Fibroblast of peridontal ligament (primary cell): ENCODE measurements at regions not wholly inside any gene's neighbourhood (a gene's known extent, or its start where the extent isn't known, plus 50 kb on each side); places are given as distances from the start of the nearest gene placed in this dataset.

ENCODE experiments used
- DNase-seq: peaks from one replicate; pipeline ENCODE4 v3.0.0-alpha.2; 2010; ENCODE audit errors: extremely low read depth

- DNase-seq: no peak
These were observed 1153.4 kb downstream of the IGSF11 start for GRCh38 chr3:117881210-117881609.

- DNase-seq: no peak
These were observed 1149.6 kb downstream of the IGSF11 start for GRCh38 chr3:117885011-117885441.

GRCh38 chr3:117886147-117886546 is 1148.5 kb downstream of the IGSF11 start:
- no peak for DNase-seq

GRCh38 chr3:117887031-117887430 is 1147.6 kb downstream of the IGSF11 start:
- DNase-seq: no peak

GRCh38 chr3:117887901-117888300 is 1146.7 kb downstream of the IGSF11 start:
- DNase-seq: peak; percentile 40

GRCh38 chr3:117892431-117892841 is 1142.2 kb downstream of the IGSF11 start:
- peak; percentile 88 for DNase-seq

GRCh38 chr3:117893001-117893400 is 1141.6 kb downstream of the IGSF11 start:
- peak; percentile 74 for DNase-seq

GRCh38 chr3:117893638-117894037 is 1141.0 kb downstream of the IGSF11 start:
- DNase-seq: no peak

- DNase-seq: no peak
These were observed 1135.7 kb downstream of the IGSF11 start for GRCh38 chr3:117898722-117899522.

GRCh38 chr3:117903226-117903625 is 1131.4 kb downstream of the IGSF11 start:
- peak; percentile 99 for DNase-seq

- no peak for DNase-seq
These were observed 1123.7 kb downstream of the IGSF11 start for GRCh38 chr3:117910820-117911521.

- DNase-seq: no peak
These were observed 1122.3 kb downstream of the IGSF11 start for GRCh38 chr3:117912352-117912751.

- DNase-seq: no peak
These were observed 1120.0 kb downstream of the IGSF11 start for GRCh38 chr3:117914540-117915100.

- DNase-seq: no peak
These were observed 1117.8 kb downstream of the IGSF11 start for GRCh38 chr3:117916839-117917238.

- DNase-seq: no peak
These were observed 1115.0 kb downstream of the IGSF11 start for GRCh38 chr3:117919621-117920020.

- DNase-seq: no peak
These were observed 1114.3 kb downstream of the IGSF11 start for GRCh38 chr3:117920253-117920898.

- no peak for DNase-seq
These were observed 1113.2 kb downstream of the IGSF11 start for GRCh38 chr3:117921411-117921810.

GRCh38 chr3:117922039-117922438 is 1112.6 kb downstream of the IGSF11 start:
- DNase-seq: no peak

GRCh38 chr3:117926819-117927218 is 1107.8 kb downstream of the IGSF11 start:
- no peak for DNase-seq

GRCh38 chr3:117927825-117928224 is 1106.8 kb downstream of the IGSF11 start:
- DNase-seq: peak; percentile 13

GRCh38 chr3:117928836-117929235 is 1105.8 kb downstream of the IGSF11 start:
- no peak for DNase-seq

GRCh38 chr3:117932441-117932840 is 1102.2 kb downstream of the IGSF11 start:
- DNase-seq: peak; percentile 60
